Muscle of leg (tissue), 3 donors: ENCODE measurements at regions not wholly inside any gene's neighbourhood (a gene's known extent, or its start where the extent isn't known, plus 50 kb on each side); places are given as distances from the start of the nearest gene placed in this dataset.

Source experiments
- DNase-seq: peaks from one replicate; pipeline ENCODE4 v3.0.0; 2013
- H3K27ac ChIP-seq: one replicate; pipeline ENCODE4 v1.5.1; 2013; ENCODE audit warnings: mild to moderate bottlenecking, low read length, control low read depth
- H3K27me3 ChIP-seq: one replicate; pipeline ENCODE4 v1.6.1; 2013; ENCODE audit warnings: low read length; ENCODE audit not compliant: control insufficient read depth, insufficient read depth
- H3K36me3 ChIP-seq: one replicate; pipeline ENCODE4 v1.6.1; 2013; ENCODE audit warnings: low read length; ENCODE audit not compliant: control insufficient read depth, insufficient read depth
- H3K4me1 ChIP-seq: one replicate; pipeline ENCODE4 v1.6.1; 2013; ENCODE audit warnings: low read length; ENCODE audit not compliant: control insufficient read depth, insufficient read depth
- H3K4me3 ChIP-seq: one replicate; pipeline ENCODE4 v1.5.1; 2013; ENCODE audit warnings: low read length, control low read depth
- H3K9me3 ChIP-seq: replicated peaks from 2 replicates; pipeline ENCODE4 v1.6.1; 2013; ENCODE audit warnings: low read depth, low read length; ENCODE audit not compliant: control insufficient read depth
- WGBS: methylation state at CpG from one replicate; pipeline ENCODE4 v1.1.5; 2013; ENCODE audit warnings: missing lambda C conversion rate; ENCODE audit not compliant: insufficient coverage; 5-methylcytosine and 5-hydroxymethylcytosine counted together

DNA sequence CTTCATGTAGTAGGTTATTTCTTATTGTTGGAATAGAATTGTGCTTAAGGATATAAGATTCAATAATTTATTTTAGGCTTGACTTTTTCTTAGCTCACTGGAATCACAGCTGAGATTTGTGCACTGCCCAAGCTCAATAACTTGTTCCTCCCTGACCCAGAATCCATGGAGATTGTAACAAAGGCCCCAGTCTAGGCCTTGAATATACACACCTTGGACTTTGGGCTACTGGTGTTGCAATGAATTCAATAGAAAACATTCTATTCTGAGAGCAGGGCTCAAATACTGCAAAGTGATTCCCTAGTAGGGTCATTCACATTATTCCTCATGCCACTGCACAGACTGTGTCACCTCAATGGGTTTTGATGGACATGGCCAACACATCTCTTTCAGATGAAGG, 352.4 kb downstream of the GALC start:
- Histone ChIP-seq H3K4me3 (no peak overlapping the region), H3K36me3 (no peaks in the 10 kb centered on the region), H3K27me3 (no peaks in the 10 kb centered on the region), H3K4me1 (no peaks in the 10 kb centered on the region), H3K27ac (no peak overlapping the region), H3K9me3 (no peaks in the 10 kb centered on the region)
- no peak for DNase-seq

DNA sequence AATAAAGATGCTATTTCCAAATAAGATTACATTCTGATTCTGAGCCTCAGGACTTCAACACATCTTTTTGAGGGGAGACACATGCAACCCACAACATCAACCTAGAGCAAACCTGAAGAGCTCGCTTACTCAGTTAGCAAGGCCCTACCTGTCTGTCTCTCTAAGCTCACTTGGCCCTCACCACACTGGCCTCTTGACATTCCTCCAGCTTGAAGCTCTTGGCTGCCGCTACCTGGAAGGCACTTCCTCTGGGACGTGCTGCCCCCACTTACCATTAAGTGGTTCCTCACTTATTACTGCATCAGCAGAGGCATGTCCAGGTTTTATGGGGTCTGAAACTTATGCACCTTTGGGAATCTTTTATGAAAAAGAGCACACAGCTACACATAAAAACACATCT, 354.8 kb downstream of the GALC start:
- no peaks in the 10 kb centered on the region for H3K4me1 ChIP-seq
- DNase-seq: no peak
- H3K27me3 ChIP-seq: no peaks in the 10 kb centered on the region
- WGBS: 100% methylated on average over 1 of the region's 3 CpGs
- H3K9me3 ChIP-seq: no peaks in the 10 kb centered on the region
- no peak overlapping the region for H3K27ac ChIP-seq
- no peak overlapping the region for H3K4me3 ChIP-seq
- no peaks in the 10 kb centered on the region for H3K36me3 ChIP-seq

DNA sequence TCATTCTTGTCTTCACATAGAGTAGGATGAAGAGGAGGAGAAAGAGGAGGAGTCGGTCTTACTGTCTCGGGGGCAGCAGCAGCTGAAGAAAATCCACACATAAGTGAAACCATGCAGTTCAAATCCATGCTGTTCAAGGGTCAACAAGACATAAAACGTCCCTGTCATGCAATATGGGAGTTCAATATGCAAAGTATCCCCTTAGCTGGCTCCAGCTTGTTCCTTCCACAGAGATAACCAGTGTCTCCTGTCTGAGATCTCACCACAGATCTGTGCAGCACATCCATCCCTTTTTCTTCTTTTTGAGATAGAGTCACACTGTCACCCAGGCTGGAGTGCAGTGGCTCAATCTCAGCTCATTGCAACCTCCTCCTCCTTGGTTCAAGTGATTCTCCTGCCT, 357.5 kb downstream of the GALC start:
- WGBS: 18% methylated on average over 1 of the region's 3 CpGs
- Histone ChIP-seq H3K36me3 (no peaks in the 10 kb centered on the region), H3K27me3 (no peaks in the 10 kb centered on the region), H3K9me3 (no peaks in the 10 kb centered on the region), H3K27ac (no peak overlapping the region), H3K4me3 (no peak overlapping the region), H3K4me1 (peaks cover 5% of the 10 kb centered on the region)
- no peak for DNase-seq

DNA sequence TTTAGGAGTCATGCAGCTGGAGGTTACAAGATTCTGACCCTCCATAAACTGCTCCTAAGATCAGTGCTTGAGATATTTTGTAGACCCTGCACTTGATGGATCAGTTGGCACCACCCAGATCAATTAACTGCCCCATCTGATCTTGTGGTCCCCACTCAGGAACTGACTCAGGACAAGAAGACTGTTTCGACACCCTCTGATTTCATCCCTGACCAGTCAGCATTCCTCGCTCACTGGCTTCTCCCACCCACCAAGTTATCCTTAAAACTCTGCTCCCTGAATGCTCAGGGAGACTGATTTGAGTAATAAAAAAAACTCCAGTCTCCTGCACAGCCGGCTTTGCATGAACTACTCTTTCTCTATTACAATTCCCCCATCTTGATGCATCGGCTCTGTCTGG, 360.2 kb downstream of the GALC start:
- 100% methylated on average over 1 of the region's 4 CpGs for WGBS
- no peak overlapping the region for H3K4me3 ChIP-seq
- H3K36me3 ChIP-seq: no peaks in the 10 kb centered on the region
- no peak overlapping the region for H3K27ac ChIP-seq
- DNase-seq: no peak
- no peaks in the 10 kb centered on the region for H3K9me3 ChIP-seq
- H3K27me3 ChIP-seq: no peaks in the 10 kb centered on the region
- peaks cover 9% of the 10 kb centered on the region for H3K4me1 ChIP-seq

DNA sequence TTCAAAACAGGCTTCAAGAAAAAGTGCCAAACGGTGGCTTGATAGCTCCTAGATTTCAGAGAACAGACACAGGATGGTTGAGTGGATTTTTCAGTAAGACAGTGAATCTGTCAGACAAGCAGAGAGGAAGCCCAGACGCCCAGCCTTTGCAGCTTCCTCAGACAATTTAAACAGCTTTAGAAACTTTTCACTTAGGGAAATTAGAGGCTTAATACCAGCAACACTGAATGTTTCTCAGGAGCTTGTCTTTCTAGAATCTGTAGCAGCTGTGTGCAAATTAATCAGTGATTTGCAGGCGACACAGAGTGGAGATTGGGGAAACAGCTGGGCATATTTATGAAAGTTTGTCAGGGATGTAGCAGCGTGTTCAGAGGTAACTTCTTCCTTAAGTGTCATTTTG, 362.1 kb downstream of the GALC start:
- WGBS: 19% methylated on average over 2 of the region's 4 CpGs
- H3K27ac ChIP-seq: peak overlapping the region; percentile 53
- H3K27me3 ChIP-seq: no peaks in the 10 kb centered on the region
- H3K36me3 ChIP-seq: no peaks in the 10 kb centered on the region
- no peaks in the 10 kb centered on the region for H3K9me3 ChIP-seq
- peak; percentile 58 for DNase-seq
- no peak overlapping the region for H3K4me3 ChIP-seq
- peaks cover 14% of the 10 kb centered on the region for H3K4me1 ChIP-seq

DNA sequence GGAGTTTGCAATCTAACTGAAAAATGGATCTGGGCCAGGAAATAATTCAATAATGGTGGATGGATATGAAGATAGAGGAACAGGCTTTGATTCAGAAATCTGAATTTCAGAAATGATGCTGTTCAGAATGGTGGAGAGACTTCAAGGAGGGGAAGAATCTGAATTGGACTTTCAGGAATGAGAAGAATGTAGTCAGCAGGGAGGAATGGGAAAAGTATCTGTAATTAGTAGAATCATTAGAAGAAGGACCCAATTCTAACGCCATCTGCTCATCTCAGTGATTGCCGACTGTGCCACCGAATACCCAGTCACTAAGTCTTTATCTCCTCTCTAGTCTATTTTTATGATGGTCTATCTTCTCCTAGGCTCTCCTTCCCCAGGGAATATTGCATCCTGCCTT, 363.2 kb downstream of the GALC start:
- Histone ChIP-seq H3K9me3 (no peaks in the 10 kb centered on the region), H3K27ac (no peak overlapping the region), H3K4me1 (peaks cover 14% of the 10 kb centered on the region), H3K4me3 (no peak overlapping the region), H3K27me3 (no peaks in the 10 kb centered on the region), H3K36me3 (no peaks in the 10 kb centered on the region)
- 73% methylated on average over 2 of the region's 3 CpGs for WGBS
- DNase-seq: no peak

DNA sequence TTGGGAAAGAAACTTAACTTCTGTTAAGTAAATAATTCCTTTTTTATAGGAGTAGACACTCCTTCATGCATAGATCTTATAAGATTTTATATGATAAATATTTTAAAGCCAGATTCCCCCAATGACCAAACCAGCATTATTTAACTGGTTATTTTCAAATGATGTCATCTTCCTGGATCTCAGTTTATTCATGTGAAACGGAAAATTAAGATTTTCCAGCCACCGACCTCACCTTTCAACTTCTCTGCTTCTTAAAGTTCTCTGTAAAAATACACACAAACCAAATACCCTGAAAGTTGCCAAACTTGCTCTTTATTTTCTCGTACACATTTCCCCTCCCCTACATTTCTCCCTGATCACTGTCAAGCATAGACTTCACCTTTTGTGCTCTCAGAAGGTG, 364.2 kb downstream of the GALC start:
- peak overlapping the region; percentile 72 for H3K27ac ChIP-seq
- H3K4me1 ChIP-seq: peaks cover 14% of the 10 kb centered on the region
- 34% methylated on average over 2 of the region's 3 CpGs for WGBS
- no peaks in the 10 kb centered on the region for H3K27me3 ChIP-seq
- H3K4me3 ChIP-seq: no peak overlapping the region
- peak; percentile 86 for DNase-seq
- H3K9me3 ChIP-seq: no peaks in the 10 kb centered on the region
- no peaks in the 10 kb centered on the region for H3K36me3 ChIP-seq

DNA sequence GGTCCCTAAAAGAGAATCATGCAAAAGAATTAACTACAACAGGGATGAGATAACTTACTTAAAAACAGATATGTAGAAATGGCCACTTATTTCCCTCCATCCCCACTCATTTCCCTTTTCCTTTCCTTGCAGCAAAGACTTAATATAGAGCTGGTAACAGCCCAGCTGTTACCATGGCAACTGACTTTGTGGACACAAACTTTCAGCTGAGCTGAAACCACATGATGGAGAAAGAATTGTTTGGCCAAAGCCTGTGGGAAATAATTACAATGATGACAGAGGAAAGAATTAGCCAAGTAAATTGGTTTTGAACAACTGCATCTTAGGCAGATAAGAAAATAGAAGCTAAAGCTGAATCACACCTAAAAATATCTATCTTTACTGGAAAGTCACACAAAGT, 364.9 kb downstream of the GALC start:
- Histone ChIP-seq H3K27me3 (no peaks in the 10 kb centered on the region), H3K9me3 (no peaks in the 10 kb centered on the region), H3K27ac (peak overlapping the region; percentile 72), H3K4me3 (no peak overlapping the region), H3K36me3 (no peaks in the 10 kb centered on the region), H3K4me1 (peaks cover 14% of the 10 kb centered on the region)
- DNase-seq: peak; percentile 99

DNA sequence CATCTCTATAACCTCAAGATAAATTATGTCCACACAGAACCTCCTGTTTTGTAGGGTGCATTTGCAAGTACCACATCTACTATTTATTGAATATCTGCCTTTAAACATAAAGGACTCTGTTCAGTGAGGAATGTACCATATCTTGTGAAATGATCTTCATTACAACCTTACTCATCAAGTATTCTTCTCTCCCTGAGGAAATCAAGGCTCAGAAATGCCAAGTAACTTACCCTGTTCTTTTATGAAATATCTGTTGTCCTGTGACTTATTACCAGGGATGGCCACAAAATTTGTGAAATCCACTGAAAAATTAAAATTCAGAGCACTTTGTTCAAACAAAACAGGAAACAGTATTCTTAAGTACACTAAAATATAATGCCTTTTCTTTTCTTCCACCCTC, 366.7 kb downstream of the GALC start:
- no peak overlapping the region for H3K4me3 ChIP-seq
- no peaks in the 10 kb centered on the region for H3K36me3 ChIP-seq
- peaks cover 14% of the 10 kb centered on the region for H3K4me1 ChIP-seq
- peaks cover 11% of the 10 kb centered on the region for H3K9me3 ChIP-seq
- H3K27me3 ChIP-seq: no peaks in the 10 kb centered on the region
- H3K27ac ChIP-seq: no peak overlapping the region
- DNase-seq: no peak

DNA sequence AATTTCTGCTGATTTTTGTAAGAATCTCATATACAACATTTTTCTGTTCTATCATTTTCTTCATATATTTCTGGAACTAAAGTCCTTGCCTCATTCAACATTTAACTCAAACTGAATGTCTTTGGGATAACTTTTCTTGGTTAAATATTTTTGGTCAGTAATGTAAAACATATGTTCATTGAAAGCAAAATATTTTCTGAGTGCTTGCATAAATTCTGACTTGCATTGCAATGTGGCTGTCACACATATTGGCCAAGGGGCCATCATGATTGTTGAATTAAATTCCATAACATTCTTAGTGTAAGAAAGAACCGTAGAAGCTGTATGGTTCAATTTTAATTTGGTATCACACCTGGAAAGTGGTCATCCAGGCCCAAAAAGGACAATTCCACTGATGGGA, 369.4 kb downstream of the GALC start:
- no peaks in the 10 kb centered on the region for H3K36me3 ChIP-seq
- DNase-seq: no peak
- peaks cover 8% of the 10 kb centered on the region for H3K4me1 ChIP-seq
- H3K4me3 ChIP-seq: no peak overlapping the region
- peaks cover 18% of the 10 kb centered on the region for H3K9me3 ChIP-seq
- no CpG with 5 or more reads among the region's 1 CpG for WGBS
- no peaks in the 10 kb centered on the region for H3K27me3 ChIP-seq
- no peak overlapping the region for H3K27ac ChIP-seq

DNA sequence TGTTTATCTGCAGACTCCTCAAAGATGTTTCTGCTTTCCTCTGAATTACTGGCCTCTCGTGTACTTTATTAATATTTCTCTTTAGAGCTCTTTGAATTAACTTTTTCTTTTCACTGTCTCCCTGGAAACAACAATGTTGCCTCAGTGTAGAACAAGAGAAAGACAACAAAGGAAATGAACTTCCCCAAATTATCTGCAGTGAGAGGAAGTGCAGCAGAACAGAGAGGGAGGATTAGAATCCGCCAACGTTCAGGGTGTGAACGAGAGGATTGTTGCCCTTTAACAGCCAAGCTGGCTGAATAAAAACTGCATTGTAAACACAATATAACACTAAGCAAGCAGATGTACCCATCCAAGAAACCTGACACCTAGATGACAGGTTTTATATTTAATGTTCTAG, 375.9 kb downstream of the GALC start:
- Histone ChIP-seq H3K4me1 (no peaks in the 10 kb centered on the region), H3K36me3 (no peaks in the 10 kb centered on the region), H3K27ac (no peak overlapping the region), H3K27me3 (no peaks in the 10 kb centered on the region), H3K4me3 (no peak overlapping the region), H3K9me3 (peaks cover 13% of the 10 kb centered on the region)
- no CpG with 5 or more reads among the region's 4 CpGs for WGBS
- peak; percentile 20 for DNase-seq
